Stomach (tissue), 8 donors: ENCODE measurements at regions not wholly inside any gene's neighbourhood (a gene's known extent, or its start where the extent isn't known, plus 50 kb on each side); places are given as distances from the start of the nearest gene placed in this dataset.

Source experiments
- DNase-seq, 2 donors: peaks; one replicate each; pipeline versions ENCODE4 v3.0.0 to v3.0.0-alpha.2; 2013 to 2019
- H3K27ac ChIP-seq, 5 donors: fragments of 200-600 bp in 4 of 5; sonication (generic) in 4 of 5; one replicate each; pipeline ENCODE4 v1.5.1; 2013 to 2019; ENCODE audit warnings: mild to moderate bottlenecking in 1 of 5, moderate library complexity in 1 of 5
- H3K27me3 ChIP-seq, 3 donors: fragments of 200-600 bp; sonication (generic); one replicate each; pipeline ENCODE4 v1.5.1; 2017 to 2019; ENCODE audit warnings: mixed run types in 1 of 3
- H3K36me3 ChIP-seq, 4 donors: fragments of 200-600 bp; sonication (generic); 1 replicate in 3 of 4; 2 replicates in 1 of 4; pipeline ENCODE4 v1.5.1; 2016 to 2019
- H3K4me1 ChIP-seq, 4 donors: fragments of 200-600 bp; sonication (generic); one replicate each; pipeline ENCODE4 v1.5.1; 2016 to 2019
- H3K4me3 ChIP-seq, 4 donors: fragments of 200-600 bp; sonication (generic) in 3 of 4; one replicate each; pipeline ENCODE4 v1.5.1; 2016 to 2019; ENCODE audit warnings: mild to moderate bottlenecking in 1 of 4
- H3K9me3 ChIP-seq, 4 donors: fragments of 200-600 bp; sonication (generic); one replicate each; pipeline ENCODE4 v1.5.1; 2016 to 2019
- EP300 ChIP-seq: sonication (generic); formaldehyde crosslinking; IDR thresholded peaks from one replicate; pipeline ENCODE4 v1.6.1; 2017; ENCODE audit warnings: antibody characterized with exemption
- POLR2A ChIP-seq, 4 donors: fragments of 450-650 bp; IDR thresholded peaks; one replicate each; pipeline ENCODE4 v1.6.1; 2016; ENCODE audit warnings: antibody characterized with exemption in 4 of 4, control low read depth in 2 of 4, mild to moderate bottlenecking in 1 of 4, moderate library complexity in 1 of 4
- POLR2AphosphoS5 ChIP-seq, 3 donors: sonication (generic); formaldehyde crosslinking; IDR thresholded peaks; one replicate each; pipeline ENCODE4 v1.6.1; 2016; ENCODE audit warnings: antibody characterized with exemption in 3 of 3
- whole genome bisulfite sequencing, 5 donors: extraction: QIAGEN DNeasy Blood & Tissue Kit in 3 of 5; methylation state at CpG; one replicate each; pipeline versions ENCODE4 v1.1.5 to v1.1.7; 2013 to 2018; 5-methylcytosine and 5-hydroxymethylcytosine counted together
- intact Hi-C: fragments of 100-400 bp; cut with DNase I; formaldehyde crosslinking; loops from one replicate; pipeline ENCODE4 v1.15.1; 2023; ENCODE audit warnings: low total_unique reads
- TF ChIP-seq, protein P1 (sequence below), 7 experiments: fragments of 450-650 bp in 4 of 7; fragments of 200-600 bp in 3 of 7; sonication (generic) in 3 of 7; IDR thresholded peaks; one replicate each; pipeline ENCODE4 v1.5.1; 2016 to 2019; ENCODE audit warnings: antibody characterized with exemption in 7 of 7, control low read depth in 2 of 7, mild to moderate bottlenecking in 1 of 7
- donor health status: healthy with polysubstance abuse.
- donor health status: Bipolar disorder and iron deficiency.
- donor health status: healthy.

DNA sequence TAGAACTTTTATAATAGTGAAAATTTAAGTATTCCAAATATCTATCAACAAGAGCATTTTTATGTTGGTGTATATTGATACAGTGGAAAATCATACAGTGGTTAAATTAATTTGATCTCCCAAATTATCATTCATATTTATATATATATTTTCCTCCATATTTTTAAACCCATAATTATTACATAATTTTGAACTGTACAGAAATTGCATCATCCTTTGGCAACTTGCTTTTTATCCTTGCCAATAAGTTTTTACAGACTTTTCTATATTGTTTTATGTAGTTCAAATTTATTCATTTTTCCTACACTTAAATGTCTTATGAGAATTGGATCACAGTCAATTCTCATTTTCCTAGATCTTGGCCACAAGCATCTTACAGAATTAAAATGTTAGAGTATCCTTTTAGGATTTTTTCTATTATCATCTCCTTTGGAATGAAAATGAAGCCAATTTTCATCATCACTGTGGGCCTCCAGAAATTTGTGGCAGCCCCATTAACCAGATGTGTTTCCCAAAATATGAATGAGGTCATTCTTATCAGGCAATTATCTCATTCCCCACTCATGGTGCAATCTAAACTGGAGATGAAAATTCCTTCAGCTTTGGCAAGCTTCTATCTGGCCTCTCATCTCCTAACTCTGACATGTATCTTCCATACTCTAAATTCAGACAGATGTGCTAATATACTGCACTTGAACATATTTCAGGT lies 94.2 kb upstream of the DLGAP1 start:
- Histone ChIP-seq H3K27ac (no peak overlapping the region), H3K4me3 (no peak overlapping the region), H3K36me3 (no peaks in the 10 kb centered on the region), H3K9me3 (peaks cover 0 to 15% (median 0%) of the 10 kb centered on the region in 4 donors), H3K4me1 (no peaks in the 10 kb centered on the region), H3K27me3 (no peaks in the 10 kb centered on the region)
- no peak for DNase-seq
- TF ChIP-seq, protein P1, sequence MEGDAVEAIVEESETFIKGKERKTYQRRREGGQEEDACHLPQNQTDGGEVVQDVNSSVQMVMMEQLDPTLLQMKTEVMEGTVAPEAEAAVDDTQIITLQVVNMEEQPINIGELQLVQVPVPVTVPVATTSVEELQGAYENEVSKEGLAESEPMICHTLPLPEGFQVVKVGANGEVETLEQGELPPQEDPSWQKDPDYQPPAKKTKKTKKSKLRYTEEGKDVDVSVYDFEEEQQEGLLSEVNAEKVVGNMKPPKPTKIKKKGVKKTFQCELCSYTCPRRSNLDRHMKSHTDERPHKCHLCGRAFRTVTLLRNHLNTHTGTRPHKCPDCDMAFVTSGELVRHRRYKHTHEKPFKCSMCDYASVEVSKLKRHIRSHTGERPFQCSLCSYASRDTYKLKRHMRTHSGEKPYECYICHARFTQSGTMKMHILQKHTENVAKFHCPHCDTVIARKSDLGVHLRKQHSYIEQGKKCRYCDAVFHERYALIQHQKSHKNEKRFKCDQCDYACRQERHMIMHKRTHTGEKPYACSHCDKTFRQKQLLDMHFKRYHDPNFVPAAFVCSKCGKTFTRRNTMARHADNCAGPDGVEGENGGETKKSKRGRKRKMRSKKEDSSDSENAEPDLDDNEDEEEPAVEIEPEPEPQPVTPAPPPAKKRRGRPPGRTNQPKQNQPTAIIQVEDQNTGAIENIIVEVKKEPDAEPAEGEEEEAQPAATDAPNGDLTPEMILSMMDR (IDR thresholded peaks at IDR 0.05) = no peak
- TF ChIP-seq POLR2AphosphoS5 (IDR thresholded peaks at IDR 0.05) (no peak), POLR2A (IDR thresholded peaks at IDR 0.05) (no peak), EP300 (no peak)
- intact Hi-C loops = no loop called here

DNA sequence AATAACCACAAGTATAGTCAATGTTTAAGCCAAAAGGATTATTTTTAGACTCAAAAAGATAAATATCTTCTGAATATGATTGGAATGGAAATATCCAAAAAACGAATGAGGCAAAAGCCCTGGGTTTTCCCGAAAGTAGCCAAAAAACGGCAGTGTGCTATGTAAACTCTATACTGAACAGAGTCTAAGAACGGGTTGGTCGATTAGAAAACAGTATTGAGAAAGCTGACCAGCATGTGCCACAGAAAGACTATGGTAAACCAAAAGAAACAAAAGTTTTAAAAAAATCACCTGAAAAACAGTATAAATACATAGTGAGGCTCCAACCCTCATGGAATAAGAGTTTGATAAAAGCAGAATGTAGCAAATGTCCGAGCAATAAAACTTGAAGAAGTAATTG lies 92.0 kb upstream of the DLGAP1 start:
- TF ChIP-seq POLR2AphosphoS5 (IDR thresholded peaks at IDR 0.05) = no peak
- TF ChIP-seq POLR2A (IDR thresholded peaks at IDR 0.05) = no peak
- no peak for TF ChIP-seq EP300
- TF ChIP-seq, protein P1 (IDR thresholded peaks at IDR 0.05) = no peak
- Histone ChIP-seq H3K27ac (no peak overlapping the region), H3K36me3 (no peaks in the 10 kb centered on the region), H3K4me1 (no peaks in the 10 kb centered on the region), H3K9me3 (peaks cover 0 to 6% (median 0%) of the 10 kb centered on the region in 4 donors), H3K4me3 (no peak overlapping the region), H3K27me3 (no peaks in the 10 kb centered on the region)
- WGBS, 5 donors = 70 to 75% (median 74%) methylated on average over 6 of the region's 6 CpGs
- intact Hi-C loops = no loop called here
- no peak for DNase-seq

DNA sequence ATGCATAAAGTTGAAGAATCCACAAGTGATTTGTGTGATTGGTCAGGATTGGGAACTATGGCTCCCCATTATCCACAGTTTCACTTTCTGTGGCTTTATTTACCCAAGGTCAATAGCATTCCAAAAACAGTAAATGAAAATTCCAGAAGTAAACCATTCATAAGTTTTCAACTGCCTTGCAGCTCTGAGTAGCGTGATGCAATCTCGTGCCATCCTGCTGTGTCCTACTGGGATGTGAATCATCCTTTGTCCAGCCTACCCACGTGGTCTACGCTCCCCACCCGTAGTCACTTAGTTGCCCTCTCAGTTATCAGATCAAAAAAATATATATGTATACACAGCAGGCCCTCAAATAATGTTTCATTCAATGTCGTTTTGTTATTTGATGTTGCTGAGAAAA lies 89.0 kb upstream of the DLGAP1 start:
- intact Hi-C loops = no loop called here
- Histone ChIP-seq H3K4me1 (no peaks in the 10 kb centered on the region), H3K27me3 (no peaks in the 10 kb centered on the region), H3K9me3 (peaks cover 0 to 7% (median 0%) of the 10 kb centered on the region in 4 donors), H3K36me3 (no peaks in the 10 kb centered on the region), H3K4me3 (no peak overlapping the region), H3K27ac (no peak overlapping the region)
- TF ChIP-seq POLR2A (IDR thresholded peaks at IDR 0.05) (no peak), POLR2AphosphoS5 (IDR thresholded peaks at IDR 0.05) (no peak), EP300 (no peak)
- TF ChIP-seq, protein P1 (IDR thresholded peaks at IDR 0.05) = no peak
- no peak for DNase-seq
- 69 to 81% (median 72%) methylated on average over 6 of the region's 6 CpGs for WGBS, 5 donors

DNA sequence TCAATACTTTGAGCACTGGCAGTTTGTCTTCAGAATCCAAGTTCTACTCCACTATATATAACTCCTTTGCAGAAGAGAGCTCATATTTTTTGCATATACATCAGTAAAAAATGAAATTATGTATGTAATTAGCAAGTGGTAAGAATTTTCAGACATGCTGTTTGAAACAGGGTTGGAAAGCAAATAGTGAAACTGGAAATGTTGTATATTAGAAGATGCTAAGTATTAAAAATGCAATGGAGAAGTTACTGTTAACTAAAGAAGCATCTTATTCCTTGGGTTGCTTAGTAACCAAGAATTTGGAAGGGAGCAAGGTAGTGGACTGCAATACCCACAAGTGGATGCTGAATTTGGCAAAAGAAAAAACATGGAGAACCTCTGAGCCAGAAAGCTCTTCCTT lies 88.6 kb upstream of the DLGAP1 start:
- no peak for DNase-seq
- Histone ChIP-seq H3K27me3 (no peaks in the 10 kb centered on the region), H3K4me1 (no peaks in the 10 kb centered on the region), H3K4me3 (no peak overlapping the region), H3K27ac (no peak overlapping the region), H3K9me3 (peaks cover 0 to 11% (median 0%) of the 10 kb centered on the region in 4 donors), H3K36me3 (no peaks in the 10 kb centered on the region)
- intact Hi-C loops = no loop called here
- no peak for TF ChIP-seq POLR2A (IDR thresholded peaks at IDR 0.05)
- TF ChIP-seq, protein P1 (IDR thresholded peaks at IDR 0.05) = no peak
- TF ChIP-seq EP300 = no peak
- no peak for TF ChIP-seq POLR2AphosphoS5 (IDR thresholded peaks at IDR 0.05)
